ENCODE measurements at regions not wholly inside any gene's neighbourhood (a gene's known extent, or its start where the extent isn't known, plus 50 kb on each side); places are given as distances from the start of the nearest gene placed in this dataset.

DNA sequence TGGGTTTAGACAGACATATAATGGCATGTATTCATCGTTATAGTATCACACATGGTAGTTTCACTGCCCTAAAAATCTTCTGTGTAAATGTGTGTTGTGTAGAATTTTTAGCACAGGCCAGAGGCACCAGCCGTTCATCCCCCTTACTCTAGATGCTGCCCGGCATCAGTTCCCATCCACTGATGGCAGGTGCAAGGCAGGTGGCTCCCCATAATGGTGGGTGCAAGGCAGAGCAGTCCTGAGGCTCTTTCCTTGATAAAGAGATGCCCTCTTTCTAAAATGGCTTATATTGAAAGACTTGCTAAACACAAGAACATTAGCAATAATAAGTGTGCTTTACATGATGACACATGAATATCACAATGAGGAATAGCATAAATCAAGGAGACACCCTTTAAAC lies 508.5 kb downstream of the EPHA4 start:
- Histone ChIP-seq H3K36me3 (ENCODE audit: insufficient read depth, low read length) (no peaks in the 10 kb centered on the region), H3K27ac (ENCODE audit: low read depth, low read length, poor library complexity, severe bottlenecking) (no peak overlapping the region), H4K20me1 (ENCODE audit: insufficient read depth, low read length) (no peaks in the 10 kb centered on the region), H3K27me3 (ENCODE audit: insufficient read depth, low read length) (no peaks in the 10 kb centered on the region), H3K9ac (ENCODE audit: low read length) (no peak overlapping the region), H3K9me2 (ENCODE audit: low read depth, low read length) (no peaks in the 10 kb centered on the region), H3K79me2 (ENCODE audit: insufficient read depth, low read length) (no peaks in the 10 kb centered on the region), H3F3A (ENCODE audit: insufficient read depth, low read length) (no peaks in the 10 kb centered on the region), H3K4me2 (ENCODE audit: low read length) (no peak overlapping the region), H3K4me3 (ENCODE audit: low read depth, low read length, poor library complexity, severe bottlenecking) (no peak overlapping the region), H2AFZ (ENCODE audit: low read length) (no peak overlapping the region), H3K9me3 (ENCODE audit: low read length) (no peaks in the 10 kb centered on the region), H3K4me1 (ENCODE audit: insufficient read depth, low read length, severe bottlenecking) (no peaks in the 10 kb centered on the region)
- TF ChIP-seq, protein P1, sequence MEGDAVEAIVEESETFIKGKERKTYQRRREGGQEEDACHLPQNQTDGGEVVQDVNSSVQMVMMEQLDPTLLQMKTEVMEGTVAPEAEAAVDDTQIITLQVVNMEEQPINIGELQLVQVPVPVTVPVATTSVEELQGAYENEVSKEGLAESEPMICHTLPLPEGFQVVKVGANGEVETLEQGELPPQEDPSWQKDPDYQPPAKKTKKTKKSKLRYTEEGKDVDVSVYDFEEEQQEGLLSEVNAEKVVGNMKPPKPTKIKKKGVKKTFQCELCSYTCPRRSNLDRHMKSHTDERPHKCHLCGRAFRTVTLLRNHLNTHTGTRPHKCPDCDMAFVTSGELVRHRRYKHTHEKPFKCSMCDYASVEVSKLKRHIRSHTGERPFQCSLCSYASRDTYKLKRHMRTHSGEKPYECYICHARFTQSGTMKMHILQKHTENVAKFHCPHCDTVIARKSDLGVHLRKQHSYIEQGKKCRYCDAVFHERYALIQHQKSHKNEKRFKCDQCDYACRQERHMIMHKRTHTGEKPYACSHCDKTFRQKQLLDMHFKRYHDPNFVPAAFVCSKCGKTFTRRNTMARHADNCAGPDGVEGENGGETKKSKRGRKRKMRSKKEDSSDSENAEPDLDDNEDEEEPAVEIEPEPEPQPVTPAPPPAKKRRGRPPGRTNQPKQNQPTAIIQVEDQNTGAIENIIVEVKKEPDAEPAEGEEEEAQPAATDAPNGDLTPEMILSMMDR (IDR thresholded peaks at IDR 0.05; ENCODE audit: low read length), result no peak
- TF ChIP-seq EZH2 (IDR thresholded peaks at IDR 0.05; ENCODE audit: borderline replicate concordance, low read length), result no peak

DNA sequence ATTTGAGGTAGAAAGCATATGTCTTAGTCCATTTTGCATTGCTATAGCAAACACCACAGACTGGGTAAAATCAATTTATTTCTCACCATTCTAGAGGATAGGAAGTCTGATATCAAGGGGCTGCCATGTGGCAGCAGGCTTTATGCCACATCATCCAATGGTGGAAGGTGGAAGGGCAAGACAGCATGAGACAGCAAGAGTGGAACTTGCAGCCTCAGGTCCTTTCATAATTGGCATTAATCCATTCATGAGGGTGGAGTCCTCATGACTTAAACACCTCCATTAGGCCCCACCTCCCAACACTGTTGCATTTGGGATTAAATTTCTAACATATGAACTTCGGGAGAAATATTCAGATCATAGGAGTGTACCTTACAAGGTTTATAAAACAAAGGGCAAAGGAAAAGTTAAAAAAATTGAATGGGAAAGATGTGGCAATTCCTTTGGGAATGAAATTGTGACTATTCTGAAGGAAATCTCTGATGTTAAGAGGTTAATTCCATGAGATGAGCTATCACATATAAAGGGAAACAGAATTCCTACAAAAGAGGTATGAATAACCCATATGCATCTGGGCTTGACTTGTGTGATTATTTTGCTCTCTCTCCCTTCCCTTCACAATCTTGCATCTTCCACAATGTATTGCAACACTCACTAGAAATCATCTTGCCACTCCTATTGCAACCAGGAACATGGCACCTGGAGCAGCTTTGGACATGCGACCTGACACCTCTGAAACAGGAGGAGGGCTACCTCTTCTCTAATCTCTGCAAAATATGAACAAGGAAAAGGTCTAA lies 507.8 kb downstream of the EPHA4 start:
- no peak overlapping the region for H3K27ac ChIP-seq (ENCODE audit: low read depth, low read length, poor library complexity, severe bottlenecking)
- H3K9me2 ChIP-seq (ENCODE audit: low read depth, low read length), result no peaks in the 10 kb centered on the region
- TF ChIP-seq EZH2 (IDR thresholded peaks at IDR 0.05; ENCODE audit: borderline replicate concordance, low read length), result no peak
- TF ChIP-seq, protein P1 (IDR thresholded peaks at IDR 0.05; ENCODE audit: low read length), result no peak
- H3K4me2 ChIP-seq (ENCODE audit: low read length), result no peak overlapping the region
- H3K4me3 ChIP-seq (ENCODE audit: low read depth, low read length, poor library complexity, severe bottlenecking), result no peak overlapping the region
- no peak overlapping the region for H2AFZ ChIP-seq (ENCODE audit: low read length)
- no peaks in the 10 kb centered on the region for H3K79me2 ChIP-seq (ENCODE audit: insufficient read depth, low read length)
- no peaks in the 10 kb centered on the region for H3K4me1 ChIP-seq (ENCODE audit: insufficient read depth, low read length, severe bottlenecking)
- H3K36me3 ChIP-seq (ENCODE audit: insufficient read depth, low read length), result no peaks in the 10 kb centered on the region
- no peaks in the 10 kb centered on the region for H3K9me3 ChIP-seq (ENCODE audit: low read length)
- no peaks in the 10 kb centered on the region for H3K27me3 ChIP-seq (ENCODE audit: insufficient read depth, low read length)
- H3F3A ChIP-seq (ENCODE audit: insufficient read depth, low read length), result no peaks in the 10 kb centered on the region
- no peaks in the 10 kb centered on the region for H4K20me1 ChIP-seq (ENCODE audit: insufficient read depth, low read length)
- no peak overlapping the region for H3K9ac ChIP-seq (ENCODE audit: low read length)

DNA sequence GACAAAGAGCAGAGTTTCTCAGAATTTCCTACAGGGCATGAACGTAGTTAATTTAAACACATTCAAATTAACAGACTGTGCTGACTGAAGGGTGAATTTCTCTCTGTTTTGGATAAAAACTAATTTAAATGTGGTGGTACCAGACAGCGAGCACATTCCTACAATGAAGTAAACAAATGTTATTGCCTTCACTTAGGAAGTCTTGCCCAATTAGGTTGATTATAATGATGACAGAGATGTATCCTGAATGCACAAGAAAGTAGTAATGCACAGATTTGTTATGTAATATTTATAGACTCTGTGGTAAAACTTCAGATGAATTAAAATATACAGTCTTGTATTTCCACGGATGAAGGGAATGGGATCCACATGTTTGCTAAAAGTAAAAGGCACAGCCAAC lies 507.2 kb downstream of the EPHA4 start:
- Histone ChIP-seq H3K9ac (ENCODE audit: low read length) (no peak overlapping the region), H2AFZ (ENCODE audit: low read length) (no peak overlapping the region), H3K4me1 (ENCODE audit: insufficient read depth, low read length, severe bottlenecking) (no peaks in the 10 kb centered on the region), H3K79me2 (ENCODE audit: insufficient read depth, low read length) (no peaks in the 10 kb centered on the region), H4K20me1 (ENCODE audit: insufficient read depth, low read length) (no peaks in the 10 kb centered on the region), H3K9me2 (ENCODE audit: low read depth, low read length) (no peaks in the 10 kb centered on the region), H3K4me2 (ENCODE audit: low read length) (no peak overlapping the region), H3F3A (ENCODE audit: insufficient read depth, low read length) (no peaks in the 10 kb centered on the region), H3K4me3 (ENCODE audit: low read depth, low read length, poor library complexity, severe bottlenecking) (no peak overlapping the region), H3K27me3 (ENCODE audit: insufficient read depth, low read length) (no peaks in the 10 kb centered on the region), H3K36me3 (ENCODE audit: insufficient read depth, low read length) (no peaks in the 10 kb centered on the region), H3K27ac (ENCODE audit: low read depth, low read length, poor library complexity, severe bottlenecking) (no peak overlapping the region), H3K9me3 (ENCODE audit: low read length) (no peaks in the 10 kb centered on the region)
- TF ChIP-seq, protein P1 (IDR thresholded peaks at IDR 0.05; ENCODE audit: low read length), result no peak
- TF ChIP-seq EZH2 (IDR thresholded peaks at IDR 0.05; ENCODE audit: borderline replicate concordance, low read length), result no peak

Measured in OCI-LY1 (cell line).